ENCODE measurements at regions not wholly inside any gene's neighbourhood (a gene's known extent, or its start where the extent isn't known, plus 50 kb on each side); places are given as distances from the start of the nearest gene placed in this dataset.

GRCh38 chr9:85224729-85225128 is 517.0 kb downstream of the AGTPBP1 start:
- no peak for DNase-seq
- intact Hi-C loops (cut with DNase I): no loop called here

GRCh38 chr9:85224301-85224700 is 517.5 kb downstream of the AGTPBP1 start:
- intact Hi-C loops (cut with DNase I): no loop called here
- no peak for DNase-seq

GRCh38 chr9:85223506-85224125 is 518.1 kb downstream of the AGTPBP1 start:
- intact Hi-C loops (cut with DNase I): no loop called here
- DNase-seq: no peak

GRCh38 chr9:85216601-85217000 is 525.2 kb downstream of the AGTPBP1 start:
- no peak for DNase-seq
- intact Hi-C loops (cut with DNase I): no loop called here

GRCh38 chr9:85215961-85216360 is 525.8 kb downstream of the AGTPBP1 start:
- no peak for DNase-seq

GRCh38 chr9:85215416-85215815 is 526.3 kb downstream of the AGTPBP1 start:
- intact Hi-C loops (cut with DNase I): no loop called here
- peak in 7 of 42 donors; percentile 10 to 67 (median 20) for DNase-seq

More at GRCh38 chr9:85215961-85216360, 525.8 kb downstream of the AGTPBP1 start:
- intact Hi-C loops (cut with DNase I): no loop called here

- DNase-seq: no peak
- intact Hi-C loops (cut with DNase I): no loop called here
Observed at GRCh38 chr9:85213650-85214607, 527.8 kb downstream of the AGTPBP1 start.

GRCh38 chr9:85212887-85213286 is 528.9 kb downstream of the AGTPBP1 start:
- peak in 20 of 42 donors; percentile 12 to 72 (median 38) for DNase-seq
- intact Hi-C loops (cut with DNase I): no loop called here

- peak in 2 of 42 donors; percentile 4 to 10 for DNase-seq
- intact Hi-C loops (cut with DNase I): no loop called here
Observed at GRCh38 chr9:85212209-85212608, 529.5 kb downstream of the AGTPBP1 start.

- intact Hi-C loops (cut with DNase I): no loop called here
- no peak for DNase-seq
Observed at GRCh38 chr9:85208666-85209065, 533.1 kb downstream of the AGTPBP1 start.

- DNase-seq: no peak
- intact Hi-C loops (cut with DNase I): no loop called here
Observed at GRCh38 chr9:85204176-85204575, 534.6 kb downstream of the NTRK2 start.

- peak in 23 of 42 donors; percentile 7 to 69 (median 21) for DNase-seq
Observed at GRCh38 chr9:85202596-85202995, 533.1 kb downstream of the NTRK2 start.

GRCh38 chr9:85200726-85201404 is 531.3 kb downstream of the NTRK2 start:
- intact Hi-C loops (cut with DNase I): no loop called here
- DNase-seq: no peak

More at GRCh38 chr9:85202596-85202995, 533.1 kb downstream of the NTRK2 start:
- intact Hi-C loops (cut with DNase I): no loop called here

- DNase-seq: no peak
- intact Hi-C loops (cut with DNase I): no loop called here
Observed at GRCh38 chr9:85199866-85200495, 530.5 kb downstream of the NTRK2 start.

GRCh38 chr9:85192750-85193149 is 523.2 kb downstream of the NTRK2 start:
- no peak for DNase-seq
- intact Hi-C loops (cut with DNase I): no loop called here

GRCh38 chr9:85186218-85186585 is 516.7 kb downstream of the NTRK2 start:
- no peak for DNase-seq
- intact Hi-C loops (cut with DNase I): no loop called here

- DNase-seq: no peak
- intact Hi-C loops (cut with DNase I): no loop called here
Observed at GRCh38 chr9:85185486-85186217, 516.1 kb downstream of the NTRK2 start.

GRCh38 chr9:85182383-85182782 is 512.9 kb downstream of the NTRK2 start:
- DNase-seq: no peak
- intact Hi-C loops (cut with DNase I): no loop called here

GRCh38 chr9:85178474-85178873 is 508.9 kb downstream of the NTRK2 start:
- peak in 13 of 42 donors; percentile 1 to 44 (median 13) for DNase-seq
- intact Hi-C loops (cut with DNase I): no loop called here

Measured in head of caudate nucleus (tissue), 42 donors.